Effector memory CD4-positive, alpha-beta T cell (primary cell): ENCODE measurements at regions not wholly inside any gene's neighbourhood (a gene's known extent, or its start where the extent isn't known, plus 50 kb on each side); places are given as distances from the start of the nearest gene placed in this dataset.

Experiments
- DNase-seq, 3 donors: peaks; one replicate each; pipeline ENCODE4 v3.0.0-alpha.2; 2020
- H3K27ac ChIP-seq: 2 replicates; pipeline ENCODE4 v1.7.0; 2013; ENCODE audit warnings: mild to moderate bottlenecking, low read length, moderate library complexity; ENCODE audit not compliant: insufficient read depth, poor library complexity, severe bottlenecking
- H3K27me3 ChIP-seq: replicated peaks from 2 replicates; pipeline ENCODE4 v1.7.0; 2013; ENCODE audit warnings: mild to moderate bottlenecking, low read length; ENCODE audit not compliant: insufficient read depth, control insufficient read depth, poor library complexity, severe bottlenecking
- H3K36me3 ChIP-seq: 2 replicates; pipeline ENCODE4 v1.7.0; 2013; ENCODE audit warnings: mild to moderate bottlenecking, low read length, moderate library complexity; ENCODE audit not compliant: control insufficient read depth, insufficient read depth
- H3K4me1 ChIP-seq: 2 replicates; pipeline ENCODE4 v1.7.0; 2013; ENCODE audit warnings: low read length, mild to moderate bottlenecking; ENCODE audit not compliant: control insufficient read depth, insufficient read depth, poor library complexity, severe bottlenecking
- H3K4me3 ChIP-seq: 2 replicates; pipeline ENCODE4 v1.7.0; 2013; ENCODE audit warnings: low read length, low read depth, mild to moderate bottlenecking; ENCODE audit not compliant: insufficient read depth, poor library complexity, severe bottlenecking
- H3K9me3 ChIP-seq: 2 replicates; pipeline ENCODE4 v1.7.0; 2013; ENCODE audit warnings: mild to moderate bottlenecking, low read length, moderate library complexity; ENCODE audit not compliant: control insufficient read depth

DNA sequence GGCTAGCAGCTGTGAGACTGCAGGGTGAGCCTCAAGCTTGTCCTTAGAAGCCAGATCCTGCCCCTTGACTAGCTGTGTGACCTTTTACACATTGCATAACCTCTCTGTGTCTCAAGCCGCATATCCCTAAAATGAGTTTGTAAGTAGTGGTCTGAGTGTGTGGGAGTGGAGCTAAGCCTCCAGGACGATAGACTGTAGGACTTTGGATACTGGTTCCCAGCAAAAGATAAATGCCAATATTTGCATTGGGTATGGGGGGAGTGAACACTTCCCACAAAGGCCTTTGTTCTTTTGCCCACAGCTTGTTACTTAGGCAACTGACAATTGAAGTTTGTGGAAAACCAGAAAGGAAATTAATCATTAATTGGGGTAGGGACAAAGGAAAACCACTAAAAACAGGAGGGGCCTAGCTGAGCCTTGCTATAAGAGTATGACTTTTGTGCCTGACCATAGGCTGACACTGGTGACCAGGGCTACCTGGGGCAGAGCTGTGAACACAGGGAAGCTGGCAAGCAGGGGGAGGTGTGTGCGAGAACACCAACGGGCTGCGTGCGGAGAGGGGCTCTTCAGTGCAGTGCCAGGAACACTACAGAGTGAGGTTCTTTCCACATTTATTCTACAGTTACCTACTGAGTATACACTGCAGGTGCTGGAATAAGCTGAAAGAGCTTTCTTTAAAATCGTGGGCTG, 102.4 kb upstream of the ETV3 start:
- Histone ChIP-seq H3K36me3 (no peaks in the 10 kb centered on the region), H3K9me3 (no peaks in the 10 kb centered on the region), H3K4me3 (no peak overlapping the region), H3K4me1 (no peaks in the 10 kb centered on the region), H3K27me3 (no peaks in the 10 kb centered on the region), H3K27ac (no peak overlapping the region)
- DNase-seq, result no peak

DNA sequence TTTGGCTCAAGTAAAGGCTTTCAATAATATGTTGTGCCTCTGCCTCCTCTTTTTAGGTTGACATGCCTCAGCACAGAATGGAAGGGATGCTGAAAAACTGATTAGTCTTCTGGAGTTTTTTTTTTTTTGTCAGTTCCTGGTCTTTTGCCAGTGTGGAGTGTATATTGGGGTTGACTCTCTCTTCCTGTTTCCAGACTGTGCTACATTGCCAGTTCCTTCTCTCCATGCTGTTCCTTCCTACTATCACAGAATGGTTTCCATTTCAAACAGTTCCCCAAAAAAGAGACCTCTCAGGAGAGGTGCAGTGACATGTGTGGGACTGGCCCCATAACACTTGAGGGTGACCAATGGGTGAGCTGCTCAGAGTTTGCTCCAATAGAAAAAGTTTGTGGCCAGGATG, 101.7 kb upstream of the ETV3 start:
- Histone ChIP-seq H3K4me3 (no peak overlapping the region), H3K9me3 (no peaks in the 10 kb centered on the region), H3K27ac (no peak overlapping the region), H3K36me3 (no peaks in the 10 kb centered on the region), H3K27me3 (no peaks in the 10 kb centered on the region), H3K4me1 (no peaks in the 10 kb centered on the region)
- no peak for DNase-seq

DNA sequence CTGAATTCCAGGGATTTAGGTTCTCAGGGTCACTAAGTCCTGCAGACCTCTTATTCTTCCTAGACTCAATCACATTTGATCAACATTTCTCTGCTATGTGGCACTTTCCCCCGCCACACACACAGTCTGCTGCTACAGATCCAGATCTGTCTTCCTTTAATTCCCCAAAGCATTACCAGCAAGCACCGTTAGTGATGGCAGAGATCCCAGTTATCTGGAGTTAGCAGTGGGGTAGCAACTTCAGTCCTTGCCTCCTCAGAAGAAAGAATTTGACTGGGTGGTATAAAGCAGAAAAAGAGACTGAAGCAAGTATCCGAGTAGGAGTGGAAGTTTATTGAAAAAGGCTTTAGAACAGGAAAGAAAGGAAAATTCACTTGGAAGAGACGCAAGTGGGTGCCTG, 100.4 kb upstream of the ETV3 start:
- Histone ChIP-seq H3K27ac (no peak overlapping the region), H3K4me3 (no peak overlapping the region), H3K4me1 (no peaks in the 10 kb centered on the region), H3K36me3 (no peaks in the 10 kb centered on the region), H3K9me3 (no peaks in the 10 kb centered on the region), H3K27me3 (no peaks in the 10 kb centered on the region)
- DNase-seq, result no peak

DNA sequence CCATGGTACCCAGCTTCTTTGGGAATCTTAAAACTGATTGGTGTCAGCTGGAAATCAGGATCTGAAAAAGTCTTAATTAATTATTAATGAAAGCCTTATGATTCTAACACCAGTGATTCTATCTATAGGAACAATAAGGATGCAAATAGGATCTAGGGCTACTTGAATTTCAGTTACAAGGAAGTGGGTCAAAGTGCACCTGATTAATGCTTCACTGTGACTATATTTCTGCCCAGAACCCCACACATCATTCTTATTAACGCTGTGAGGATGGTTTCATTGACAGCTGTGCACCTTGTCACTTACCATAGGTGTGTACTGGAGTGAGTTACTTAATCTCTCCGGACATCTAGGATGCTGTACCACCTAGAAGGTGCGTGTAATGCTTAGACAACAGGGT, 99.8 kb upstream of the ETV3 start:
- no peak for DNase-seq
- H3K27me3 ChIP-seq, result no peaks in the 10 kb centered on the region
- no peaks in the 10 kb centered on the region for H3K4me1 ChIP-seq
- no peaks in the 10 kb centered on the region for H3K36me3 ChIP-seq
- no peaks in the 10 kb centered on the region for H3K9me3 ChIP-seq
- no peak overlapping the region for H3K27ac ChIP-seq
- no peak overlapping the region for H3K4me3 ChIP-seq

DNA sequence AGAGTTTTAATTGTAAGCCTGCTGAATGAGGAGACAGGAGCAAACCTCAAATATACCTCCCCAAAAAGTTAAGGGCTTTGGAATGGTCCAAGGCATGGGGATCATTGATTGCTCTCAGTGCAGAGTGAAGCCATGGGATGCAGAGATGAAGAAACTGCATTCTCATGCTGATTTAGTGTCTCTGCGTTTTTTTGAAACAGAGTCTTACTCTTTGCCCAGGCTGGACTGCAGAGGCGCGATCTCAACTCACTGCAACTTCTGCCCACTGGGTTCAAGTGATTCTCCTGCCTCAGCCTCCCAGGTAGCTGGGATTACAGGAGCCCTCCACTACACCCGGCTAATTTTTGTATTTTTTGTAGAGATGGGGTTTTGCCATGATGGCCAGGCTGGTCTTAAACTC, 99.3 kb upstream of the ETV3 start:
- DNase-seq, result no peak
- Histone ChIP-seq H3K27ac (no peak overlapping the region), H3K9me3 (no peaks in the 10 kb centered on the region), H3K36me3 (no peaks in the 10 kb centered on the region), H3K4me1 (no peaks in the 10 kb centered on the region), H3K27me3 (no peaks in the 10 kb centered on the region), H3K4me3 (no peak overlapping the region)

DNA sequence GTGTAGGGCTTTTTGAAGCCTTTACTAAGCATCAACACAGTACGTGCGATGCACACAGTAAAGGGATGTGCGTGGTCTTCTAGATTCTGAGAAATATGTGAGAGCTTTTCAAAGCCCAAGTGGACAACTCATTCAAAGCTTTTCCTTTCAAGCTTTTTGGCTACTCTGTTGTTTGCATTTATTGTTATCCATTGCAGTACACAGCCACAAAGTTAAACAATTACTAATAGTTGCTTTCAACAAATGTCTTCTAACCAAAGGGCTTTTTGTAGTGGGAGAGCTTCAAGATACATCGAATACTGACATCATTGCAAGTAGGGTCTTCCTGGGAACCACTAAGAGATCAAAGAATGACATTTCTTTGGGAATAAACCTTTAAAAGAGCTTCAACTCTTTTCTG, 97.9 kb upstream of the ETV3 start:
- Histone ChIP-seq H3K4me1 (no peaks in the 10 kb centered on the region), H3K36me3 (no peaks in the 10 kb centered on the region), H3K4me3 (no peak overlapping the region), H3K27me3 (no peaks in the 10 kb centered on the region), H3K9me3 (no peaks in the 10 kb centered on the region), H3K27ac (no peak overlapping the region)
- no peak for DNase-seq

DNA sequence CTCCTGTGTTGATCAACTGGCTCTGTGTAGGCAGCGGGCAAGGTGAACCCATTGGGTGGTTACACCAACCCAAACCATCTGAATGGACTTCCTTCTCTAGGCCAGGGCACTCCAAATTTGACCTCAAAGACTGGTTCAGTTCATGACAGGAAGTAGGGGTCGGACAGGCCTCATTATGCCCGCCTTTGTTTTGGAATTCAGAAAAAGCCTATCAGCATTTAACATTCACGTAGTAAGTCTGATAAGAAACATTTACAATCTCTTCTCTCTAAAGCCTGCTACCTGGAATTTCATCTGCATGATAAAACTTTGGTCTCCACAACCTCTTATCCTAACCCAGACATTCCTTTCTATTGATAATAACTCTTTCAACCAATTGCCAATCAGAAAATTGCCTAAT, 97.1 kb upstream of the ETV3 start:
- no peak overlapping the region for H3K27ac ChIP-seq
- H3K9me3 ChIP-seq, result no peaks in the 10 kb centered on the region

DNA sequence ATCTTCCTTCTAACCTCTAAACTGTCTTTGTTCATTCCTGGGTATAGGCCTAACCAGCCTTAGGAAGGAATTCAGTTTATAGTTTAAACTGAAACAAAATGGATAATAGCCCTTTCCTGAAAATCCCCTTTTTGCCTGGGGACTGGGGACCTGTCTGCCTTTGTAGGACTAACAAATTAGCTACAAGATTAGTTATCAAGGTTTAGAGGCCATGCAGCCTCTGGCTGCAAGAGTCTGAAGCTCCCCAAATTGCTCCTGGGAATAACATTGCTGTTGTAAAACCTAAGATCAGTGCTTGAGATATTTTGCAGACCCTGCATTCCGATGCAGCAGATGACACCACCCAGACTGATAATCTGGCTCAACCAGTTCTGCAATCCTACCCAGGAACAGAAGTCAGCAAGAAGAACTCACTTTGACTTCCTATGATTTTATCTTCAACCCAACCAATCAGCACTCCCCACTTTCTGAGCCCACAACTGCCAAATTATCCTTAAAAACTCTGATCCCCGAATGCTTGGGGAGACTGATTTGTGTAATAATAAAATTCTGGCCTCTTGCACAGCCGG, 96.6 kb upstream of the ETV3 start:
- no peaks in the 10 kb centered on the region for H3K4me1 ChIP-seq
- no peak overlapping the region for H3K4me3 ChIP-seq
- DNase-seq, result no peak
- H3K27me3 ChIP-seq, result no peaks in the 10 kb centered on the region
- H3K9me3 ChIP-seq, result no peaks in the 10 kb centered on the region
- no peak overlapping the region for H3K27ac ChIP-seq
- H3K36me3 ChIP-seq, result no peaks in the 10 kb centered on the region

More for the DNA sequence above, 97.1 kb upstream of the ETV3 start:
- DNase-seq, result no peak
- Histone ChIP-seq H3K36me3 (no peaks in the 10 kb centered on the region), H3K4me3 (no peak overlapping the region), H3K4me1 (no peaks in the 10 kb centered on the region), H3K27me3 (no peaks in the 10 kb centered on the region)

DNA sequence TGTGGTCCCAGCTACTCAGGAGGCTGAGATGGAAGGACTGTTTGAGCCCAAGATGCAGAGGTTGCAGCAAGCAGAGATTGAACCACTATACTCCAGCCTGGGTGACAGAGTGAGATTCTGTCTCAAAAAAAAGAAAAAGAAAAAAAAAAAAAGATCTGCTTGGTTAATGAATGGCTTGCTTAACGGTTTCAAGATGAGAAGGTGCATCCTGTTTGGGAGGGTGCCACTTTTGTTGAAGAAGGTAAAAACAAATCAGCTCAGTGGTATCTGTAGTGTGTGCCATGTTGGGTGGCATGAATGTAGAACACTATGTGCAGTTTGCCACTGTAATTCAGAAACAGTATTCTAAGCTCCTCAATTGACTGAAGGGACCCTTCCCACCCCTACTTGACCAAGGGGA, 94.9 kb upstream of the ETV3 start:
- Histone ChIP-seq H3K9me3 (no peaks in the 10 kb centered on the region), H3K4me1 (no peaks in the 10 kb centered on the region), H3K27me3 (no peaks in the 10 kb centered on the region), H3K27ac (no peak overlapping the region), H3K4me3 (no peak overlapping the region), H3K36me3 (no peaks in the 10 kb centered on the region)
- no peak for DNase-seq

DNA sequence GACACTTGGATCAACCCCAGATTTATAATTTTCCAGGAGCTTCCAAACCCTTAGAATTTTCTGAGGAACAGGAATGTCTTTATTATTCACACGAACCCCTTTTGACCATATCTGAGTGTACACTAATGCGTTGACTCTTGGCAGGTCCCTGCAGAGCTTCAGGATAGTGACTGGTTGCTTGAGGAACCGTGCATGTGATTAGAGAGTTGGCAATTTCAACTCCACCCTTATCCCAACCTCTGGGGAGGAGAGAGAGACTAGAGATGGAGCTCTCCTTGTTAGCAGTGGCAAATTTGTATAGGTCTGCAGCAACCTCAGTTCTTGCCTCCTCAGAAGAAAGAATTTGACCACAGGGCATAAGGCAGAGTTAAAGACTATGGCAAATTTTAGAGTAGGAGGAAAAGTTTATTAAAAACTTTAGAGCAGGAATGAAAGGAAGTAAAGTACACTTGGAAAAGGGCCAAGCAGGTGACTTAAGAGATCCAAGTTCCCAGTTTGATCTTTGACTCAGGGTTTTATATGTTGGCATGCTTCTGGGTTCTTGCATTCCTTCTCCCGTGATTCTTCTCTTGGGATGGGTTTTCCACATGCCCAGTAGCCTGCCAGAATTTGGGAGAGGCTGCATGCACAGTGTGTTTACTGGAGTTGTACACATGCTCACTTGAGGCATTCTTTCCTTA, 93.8 kb upstream of the ETV3 start:
- no peaks in the 10 kb centered on the region for H3K27me3 ChIP-seq
- H3K27ac ChIP-seq, result no peak overlapping the region
- no peak for DNase-seq
- no peaks in the 10 kb centered on the region for H3K36me3 ChIP-seq
- H3K4me1 ChIP-seq, result no peaks in the 10 kb centered on the region
- no peak overlapping the region for H3K4me3 ChIP-seq
- H3K9me3 ChIP-seq, result no peaks in the 10 kb centered on the region
